BE2C (cell line): ENCODE measurements at regions not wholly inside any gene's neighbourhood (a gene's known extent, or its start where the extent isn't known, plus 50 kb on each side); places are given as distances from the start of the nearest gene placed in this dataset.

ENCODE experiments used
- DNase-seq: peaks from one replicate; pipeline ENCODE4 v3.0.0-alpha.2; 2020
- H3K27me3 ChIP-seq: fragments of 250-450 bp; sonication (Bioruptor Pico); 2 replicates; pipeline ENCODE4 v1.5.1; 2020; ENCODE audit warnings: mild to moderate bottlenecking
- H3K36me3 ChIP-seq: fragments of 250-450 bp; sonication (Bioruptor Pico); 2 replicates; pipeline ENCODE4 v1.5.1; 2020; ENCODE audit warnings: mild to moderate bottlenecking
- H3K4me1 ChIP-seq: fragments of 250-450 bp; sonication (Bioruptor Pico); 2 replicates; pipeline ENCODE4 v1.5.1; 2020
- H3K4me3 ChIP-seq: 2 replicates; pipeline ENCODE4 v1.5.1; 2011; ENCODE audit warnings: low read depth, low read length
- H3K9me3 ChIP-seq: fragments of 250-450 bp; sonication (Bioruptor Pico); 2 replicates; pipeline ENCODE4 v1.5.1; 2020
- CTCF ChIP-seq: IDR thresholded peaks from 2 replicates; pipeline ENCODE4 v1.5.1; 2012; ENCODE audit warnings: mild to moderate bottlenecking, low read depth, low read length

- TF ChIP-seq CTCF: no peak
- Histone ChIP-seq H3K9me3 (no peaks in the 10 kb centered on the region), H3K36me3 (no peaks in the 10 kb centered on the region), H3K4me1 (no peaks in the 10 kb centered on the region), H3K27me3 (no peaks in the 10 kb centered on the region), H3K4me3 (no peak overlapping the region)
- DNase-seq: no peak
These were observed 209.2 kb upstream of the APCDD1 start for GRCh38 chr18:10245031-10245845.

GRCh38 chr18:10245846-10246175 lies 208.6 kb upstream of the APCDD1 start:
- H3K4me3 ChIP-seq: no peak overlapping the region
- no peaks in the 10 kb centered on the region for H3K36me3 ChIP-seq
- no peaks in the 10 kb centered on the region for H3K27me3 ChIP-seq
- TF ChIP-seq CTCF: no peak
- DNase-seq: no peak
- no peaks in the 10 kb centered on the region for H3K9me3 ChIP-seq
- H3K4me1 ChIP-seq: no peaks in the 10 kb centered on the region

- Histone ChIP-seq H3K27me3 (no peaks in the 10 kb centered on the region), H3K9me3 (no peaks in the 10 kb centered on the region), H3K36me3 (no peaks in the 10 kb centered on the region), H3K4me3 (no peak overlapping the region), H3K4me1 (no peaks in the 10 kb centered on the region)
- no peak for TF ChIP-seq CTCF
- no peak for DNase-seq
These were observed 207.3 kb upstream of the APCDD1 start for GRCh38 chr18:10247021-10247741.

GRCh38 chr18:10247742-10248082 lies 206.7 kb upstream of the APCDD1 start:
- Histone ChIP-seq H3K36me3 (no peaks in the 10 kb centered on the region), H3K27me3 (no peaks in the 10 kb centered on the region), H3K4me1 (no peaks in the 10 kb centered on the region), H3K4me3 (no peak overlapping the region), H3K9me3 (no peaks in the 10 kb centered on the region)
- no peak for TF ChIP-seq CTCF
- no peak for DNase-seq

- TF ChIP-seq CTCF: no peak
- H3K36me3 ChIP-seq: no peaks in the 10 kb centered on the region
- H3K27me3 ChIP-seq: no peaks in the 10 kb centered on the region
- no peaks in the 10 kb centered on the region for H3K9me3 ChIP-seq
- H3K4me1 ChIP-seq: no peaks in the 10 kb centered on the region
- H3K4me3 ChIP-seq: no peak overlapping the region
- DNase-seq: no peak
These were observed 205.7 kb upstream of the APCDD1 start for GRCh38 chr18:10248738-10249137.

GRCh38 chr18:10249270-10249669 lies 205.2 kb upstream of the APCDD1 start:
- H3K27me3 ChIP-seq: no peaks in the 10 kb centered on the region
- DNase-seq: no peak
- no peaks in the 10 kb centered on the region for H3K4me1 ChIP-seq
- H3K4me3 ChIP-seq: no peak overlapping the region
- no peaks in the 10 kb centered on the region for H3K36me3 ChIP-seq
- no peak for TF ChIP-seq CTCF
- H3K9me3 ChIP-seq: no peaks in the 10 kb centered on the region
